Mammary epithelial cell (primary cell): ENCODE measurements at regions not wholly inside any gene's neighbourhood (a gene's known extent, or its start where the extent isn't known, plus 50 kb on each side); places are given as distances from the start of the nearest gene placed in this dataset.

Source experiments
- EZH2 ChIP-seq: IDR thresholded peaks from 2 replicates; pipeline ENCODE4 v1.6.1; 2012; ENCODE audit warnings: low read length, inconsistent platforms, borderline replicate concordance
- TF ChIP-seq, protein P1 (sequence below), 2 donors: IDR thresholded peaks in 1 of 2; conservative IDR thresholded peaks in 1 of 2; 2 replicates each; pipeline ENCODE4 v1.5.1; 2011 to 2012; ENCODE audit warnings: inconsistent platforms in 2 of 2, low read length in 2 of 2, mild to moderate bottlenecking in 2 of 2, control low read depth in 1 of 2, low read depth in 1 of 2; ENCODE audit not compliant: insufficient read depth in 1 of 2; ENCODE audit errors: extremely low read depth in 1 of 2

DNA sequence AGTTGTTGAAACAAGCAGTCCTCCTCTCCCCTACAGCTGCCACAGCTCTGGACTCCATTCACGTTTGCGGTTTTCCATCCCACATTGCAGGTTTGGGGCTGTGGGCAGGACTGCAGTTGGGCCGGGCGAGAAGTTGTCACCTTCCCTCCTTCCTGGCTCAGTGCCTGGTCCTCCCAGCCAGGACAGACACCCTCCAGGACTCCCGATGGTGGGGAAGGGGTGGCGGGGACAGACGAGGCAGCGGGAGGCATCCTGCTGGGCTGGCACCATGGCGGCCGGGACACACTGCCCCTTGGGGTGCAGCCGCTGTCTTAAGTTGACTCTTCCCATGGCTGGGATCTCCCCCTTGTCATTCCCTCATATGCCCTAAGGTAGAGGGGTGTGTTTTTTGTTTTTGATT, 615.2 kb downstream of the BRD1 start:
- TF ChIP-seq, protein P1, sequence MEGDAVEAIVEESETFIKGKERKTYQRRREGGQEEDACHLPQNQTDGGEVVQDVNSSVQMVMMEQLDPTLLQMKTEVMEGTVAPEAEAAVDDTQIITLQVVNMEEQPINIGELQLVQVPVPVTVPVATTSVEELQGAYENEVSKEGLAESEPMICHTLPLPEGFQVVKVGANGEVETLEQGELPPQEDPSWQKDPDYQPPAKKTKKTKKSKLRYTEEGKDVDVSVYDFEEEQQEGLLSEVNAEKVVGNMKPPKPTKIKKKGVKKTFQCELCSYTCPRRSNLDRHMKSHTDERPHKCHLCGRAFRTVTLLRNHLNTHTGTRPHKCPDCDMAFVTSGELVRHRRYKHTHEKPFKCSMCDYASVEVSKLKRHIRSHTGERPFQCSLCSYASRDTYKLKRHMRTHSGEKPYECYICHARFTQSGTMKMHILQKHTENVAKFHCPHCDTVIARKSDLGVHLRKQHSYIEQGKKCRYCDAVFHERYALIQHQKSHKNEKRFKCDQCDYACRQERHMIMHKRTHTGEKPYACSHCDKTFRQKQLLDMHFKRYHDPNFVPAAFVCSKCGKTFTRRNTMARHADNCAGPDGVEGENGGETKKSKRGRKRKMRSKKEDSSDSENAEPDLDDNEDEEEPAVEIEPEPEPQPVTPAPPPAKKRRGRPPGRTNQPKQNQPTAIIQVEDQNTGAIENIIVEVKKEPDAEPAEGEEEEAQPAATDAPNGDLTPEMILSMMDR (conservative IDR thresholded peaks at IDR 0.05 in 1 of 2, IDR thresholded peaks at IDR 0.05 in 1 of 2; ENCODE audit: extremely low read depth in 1 of 2, insufficient read depth in 1 of 2, low read depth in 1 of 2, low read length in 2 of 2), result no peak
- no peak for TF ChIP-seq EZH2
